ENCODE measurements at regions not wholly inside any gene's neighbourhood (a gene's known extent, or its start where the extent isn't known, plus 50 kb on each side); places are given as distances from the start of the nearest gene placed in this dataset.

DNA sequence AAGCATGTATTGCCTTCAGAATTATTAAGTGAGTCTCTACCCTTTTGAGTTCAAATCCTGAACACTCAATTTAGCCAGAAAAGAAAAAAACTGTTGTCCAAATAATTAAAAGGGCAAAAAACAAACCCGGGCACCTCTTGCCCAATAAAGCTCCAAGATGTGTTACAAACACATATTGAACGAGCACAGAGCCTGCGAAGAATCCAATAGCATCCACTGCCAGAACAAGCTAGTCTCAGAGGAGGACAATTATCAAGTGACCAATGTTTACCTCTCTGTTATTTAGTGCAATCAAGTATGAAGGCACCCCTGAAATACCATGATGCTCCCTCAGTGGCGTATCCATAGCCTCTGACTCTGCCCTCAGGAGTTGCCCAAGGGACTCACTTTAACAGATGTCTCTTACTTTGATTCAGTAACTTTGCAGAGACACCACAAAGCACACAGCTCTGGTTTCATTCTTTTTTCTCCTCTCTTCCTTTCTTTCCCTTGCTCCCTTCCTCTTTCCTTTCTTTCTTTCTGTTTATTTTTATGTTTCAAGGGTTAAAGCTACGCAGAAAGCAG is 93.5 kb upstream of the SPATS2L start:
- no peak for DNase-seq (ENCODE audit: low spot score)

DNA sequence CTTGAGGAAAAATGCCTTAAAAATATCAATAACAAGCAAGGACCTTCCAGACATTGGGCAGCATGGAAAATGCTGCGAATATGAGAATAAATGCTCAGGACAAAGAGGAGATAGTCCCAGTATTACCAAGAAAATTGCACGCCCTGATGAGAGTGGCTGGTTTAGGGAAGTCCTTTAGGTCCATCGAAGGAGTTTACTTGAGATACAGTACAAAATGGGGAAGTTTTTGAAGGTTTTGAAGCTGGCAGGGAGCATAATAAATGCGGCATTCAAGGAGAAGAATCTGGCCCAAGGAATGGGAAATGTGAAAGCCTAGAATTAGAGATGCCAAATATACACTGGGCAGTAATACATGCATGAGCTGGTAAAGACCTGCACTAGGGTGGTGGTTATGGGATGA is 90.2 kb upstream of the SPATS2L start:
- no peak for DNase-seq (ENCODE audit: low spot score)

DNA sequence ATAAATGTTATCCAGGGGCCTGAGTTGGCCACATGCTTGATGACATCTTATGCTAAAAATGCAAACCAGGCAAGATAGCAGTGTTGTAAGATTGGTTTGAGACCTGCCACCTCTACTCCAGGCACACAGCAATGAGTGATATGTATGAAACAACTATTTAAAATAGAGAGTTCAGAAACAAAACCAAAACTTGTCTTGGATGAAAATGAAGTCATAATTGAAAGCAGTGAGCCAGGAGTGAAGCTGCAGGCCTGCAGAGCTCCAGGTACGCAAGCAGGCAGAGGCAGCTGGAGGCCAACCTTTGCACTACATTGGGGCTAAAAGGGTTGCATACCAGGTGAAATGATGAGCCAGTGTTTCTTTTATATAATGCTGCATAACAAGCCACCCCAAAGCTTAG is 89.2 kb upstream of the SPATS2L start:
- no peak for DNase-seq (ENCODE audit: low spot score)

DNA sequence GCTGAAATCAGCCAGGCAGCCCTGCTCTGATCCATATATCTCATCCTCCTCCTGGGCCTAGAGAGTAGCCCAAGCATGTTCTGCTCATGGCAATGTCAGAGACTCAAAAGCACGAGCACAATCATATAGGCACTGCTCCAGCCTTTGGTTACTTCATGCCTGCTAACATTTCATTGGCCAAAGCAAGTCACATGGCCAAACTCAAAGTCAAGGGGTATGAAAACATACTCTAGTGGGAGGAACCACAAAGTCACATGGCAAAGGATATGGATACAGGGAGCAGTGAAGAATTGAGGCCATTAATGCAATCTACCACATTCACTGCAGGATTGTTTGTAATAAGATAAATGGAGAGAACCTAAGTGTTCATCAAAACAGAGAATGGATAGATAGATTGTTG is 87.8 kb upstream of the SPATS2L start:
- no peak for DNase-seq (ENCODE audit: low spot score)

DNA sequence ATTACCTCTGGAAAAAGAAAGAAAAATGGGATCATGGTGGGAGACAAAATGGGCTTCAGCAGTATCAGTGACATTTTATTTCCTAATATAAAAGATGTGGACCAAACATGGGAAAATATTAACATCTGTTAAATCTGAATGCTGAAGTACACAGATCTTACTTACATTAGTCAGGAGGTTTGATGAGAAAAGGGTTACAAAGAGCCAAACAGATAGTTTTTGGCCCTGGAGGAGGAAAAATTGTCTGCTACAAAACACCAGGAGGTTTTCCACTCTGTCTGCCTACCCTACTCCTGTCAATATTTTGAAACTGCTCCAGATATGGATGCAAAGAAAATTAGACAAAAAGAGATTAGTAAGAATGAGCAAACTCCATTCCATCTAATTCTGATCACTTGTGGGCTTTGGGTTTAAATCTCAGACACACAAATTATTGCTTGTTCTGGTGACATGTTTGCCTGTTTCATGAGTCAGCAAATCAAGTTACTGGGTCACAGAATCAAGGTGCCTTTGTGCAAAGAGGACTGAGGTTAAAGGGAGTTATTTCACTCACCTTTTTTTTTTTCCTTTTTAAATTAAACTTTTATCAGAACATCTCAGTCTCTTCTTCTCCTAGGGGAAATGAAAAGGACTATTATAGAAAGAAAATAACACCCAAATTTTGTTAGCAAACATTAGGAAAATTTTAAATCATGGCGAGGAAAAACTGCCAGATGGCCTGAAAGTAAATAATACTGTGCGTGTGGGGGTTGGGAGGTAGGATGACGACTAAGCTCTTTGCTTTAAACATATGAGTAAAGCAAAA is 87.0 kb upstream of the SPATS2L start:
- no peak for DNase-seq (ENCODE audit: low spot score)

DNA sequence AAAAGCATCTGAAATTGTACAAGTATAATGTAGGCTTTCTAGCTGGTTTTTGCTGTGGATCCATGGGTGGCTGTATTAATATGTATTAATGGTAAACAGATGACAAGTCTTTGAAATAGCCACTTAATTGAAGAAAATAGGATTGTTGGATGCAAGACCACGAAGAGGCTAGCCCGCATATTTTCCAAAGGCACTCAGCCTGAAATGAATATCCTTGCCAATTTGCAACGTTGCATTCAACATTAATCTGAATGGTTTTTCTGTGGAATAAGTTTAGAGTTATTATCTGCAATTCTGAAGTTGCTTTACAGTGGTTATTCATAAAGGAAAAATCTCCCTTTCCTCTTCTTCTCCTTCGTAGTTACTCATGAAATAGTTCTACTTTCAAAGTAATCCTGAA is 86.2 kb upstream of the SPATS2L start:
- no peak for DNase-seq (ENCODE audit: low spot score)

DNA sequence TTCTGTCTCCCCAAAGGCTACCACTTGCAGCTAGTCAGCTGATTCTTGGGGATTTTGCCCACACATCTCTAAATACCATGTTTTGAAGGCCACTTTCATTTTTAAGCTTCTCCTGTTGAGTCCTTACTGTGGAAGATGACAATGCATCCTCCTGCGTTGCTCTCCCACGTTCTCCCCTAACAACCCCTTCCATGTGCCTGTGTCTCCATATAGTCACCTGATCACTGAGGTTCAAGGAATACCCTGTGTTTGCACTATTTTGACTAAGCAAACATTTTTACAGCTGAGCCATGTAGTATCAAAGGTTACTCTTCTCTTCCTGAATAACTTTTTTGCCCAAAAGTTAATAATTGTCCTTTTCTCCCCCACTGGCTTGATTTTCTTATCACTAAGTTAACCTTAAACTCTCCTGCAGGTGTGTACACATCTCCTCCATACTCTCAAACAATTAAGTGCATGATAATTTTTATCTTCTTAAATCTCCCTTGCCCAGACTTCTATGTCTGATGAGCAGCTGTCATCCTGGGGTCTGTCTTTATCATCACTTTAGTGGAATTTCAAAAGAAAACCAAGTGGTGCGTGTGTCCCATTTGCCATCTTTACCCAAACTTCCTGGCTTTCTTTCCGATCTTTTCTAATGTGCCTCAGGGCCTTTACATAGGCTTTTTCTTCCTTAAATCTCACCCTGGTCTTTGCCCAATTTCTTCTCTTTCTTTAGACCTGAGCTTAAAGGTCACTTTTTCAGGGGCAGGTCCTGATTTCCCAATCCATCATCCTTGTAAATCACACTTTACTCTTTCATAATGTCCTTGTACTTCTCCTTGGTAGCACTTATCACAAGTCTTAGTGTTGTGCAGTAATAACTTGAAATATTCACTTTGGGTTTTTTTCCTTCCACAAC is 85.2 kb upstream of the SPATS2L start:
- no peak for DNase-seq (ENCODE audit: low spot score)

DNA sequence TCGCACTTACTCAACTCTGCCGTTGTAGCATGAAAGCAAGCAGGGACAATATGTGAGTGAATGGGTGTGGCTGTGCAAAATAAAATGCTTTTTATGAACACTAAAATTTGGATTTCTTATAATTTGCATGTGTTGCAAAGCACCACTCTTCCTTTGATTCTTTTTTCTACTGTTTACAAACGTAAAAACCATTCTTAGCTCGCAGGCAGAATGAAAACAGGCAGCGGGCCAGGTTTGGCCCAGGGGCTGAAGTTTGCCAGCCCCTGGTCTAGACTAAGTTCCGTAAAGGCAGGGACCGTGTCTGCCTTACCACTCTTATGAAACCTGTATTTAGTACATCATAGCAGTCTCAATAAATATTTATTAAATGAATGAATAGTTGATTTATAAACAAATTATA is 83.7 kb upstream of the SPATS2L start:
- DNase-seq (ENCODE audit: low spot score) = no peak

DNA sequence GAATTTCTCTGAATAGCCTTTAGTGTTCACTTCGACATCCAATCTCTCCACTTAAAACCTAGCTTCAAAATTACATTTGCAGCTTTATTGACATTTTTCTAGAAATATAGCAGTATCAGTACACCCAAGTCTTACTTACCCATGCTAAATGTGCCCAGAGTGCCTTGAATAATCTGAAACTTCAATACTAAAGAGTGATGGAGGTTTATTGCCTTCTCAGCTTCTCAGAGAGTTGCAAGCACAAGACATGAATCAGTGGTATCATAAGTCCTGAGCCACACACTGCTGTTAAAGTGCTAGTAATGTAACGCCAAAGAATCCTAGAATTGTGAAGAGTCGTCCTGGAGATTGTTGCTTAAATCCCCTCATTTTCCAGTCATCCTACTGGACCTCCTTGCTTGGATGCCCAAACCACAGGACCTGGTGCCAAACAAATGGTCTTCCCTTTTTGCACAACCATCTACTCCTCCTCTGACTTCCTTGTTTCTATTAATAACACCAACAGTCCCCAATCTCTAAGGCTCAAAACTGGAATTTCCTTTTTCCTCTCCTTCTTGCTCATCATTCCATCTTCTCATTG is 83.2 kb upstream of the SPATS2L start:
- DNase-seq (ENCODE audit: low spot score) = no peak

DNA sequence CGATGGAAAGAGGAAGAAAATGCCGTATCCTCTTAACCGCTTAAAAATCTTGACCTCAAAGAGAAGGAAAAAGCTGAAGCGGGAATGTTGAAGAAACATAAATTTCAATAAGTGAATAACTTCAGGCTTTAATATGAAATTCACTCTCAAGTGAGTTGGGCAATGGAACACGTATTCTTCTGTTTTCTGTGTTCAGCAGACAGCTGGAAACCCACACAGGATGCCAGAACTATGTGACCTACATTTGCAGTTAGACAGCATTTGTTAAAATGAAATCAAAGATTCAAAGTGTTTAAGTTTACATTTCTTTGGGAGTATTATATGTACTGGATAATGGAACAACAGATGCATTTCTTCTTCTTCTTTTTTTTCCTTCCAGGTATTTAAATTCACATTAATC is 80.5 kb upstream of the SPATS2L start:
- no peak for DNase-seq (ENCODE audit: low spot score)

DNA sequence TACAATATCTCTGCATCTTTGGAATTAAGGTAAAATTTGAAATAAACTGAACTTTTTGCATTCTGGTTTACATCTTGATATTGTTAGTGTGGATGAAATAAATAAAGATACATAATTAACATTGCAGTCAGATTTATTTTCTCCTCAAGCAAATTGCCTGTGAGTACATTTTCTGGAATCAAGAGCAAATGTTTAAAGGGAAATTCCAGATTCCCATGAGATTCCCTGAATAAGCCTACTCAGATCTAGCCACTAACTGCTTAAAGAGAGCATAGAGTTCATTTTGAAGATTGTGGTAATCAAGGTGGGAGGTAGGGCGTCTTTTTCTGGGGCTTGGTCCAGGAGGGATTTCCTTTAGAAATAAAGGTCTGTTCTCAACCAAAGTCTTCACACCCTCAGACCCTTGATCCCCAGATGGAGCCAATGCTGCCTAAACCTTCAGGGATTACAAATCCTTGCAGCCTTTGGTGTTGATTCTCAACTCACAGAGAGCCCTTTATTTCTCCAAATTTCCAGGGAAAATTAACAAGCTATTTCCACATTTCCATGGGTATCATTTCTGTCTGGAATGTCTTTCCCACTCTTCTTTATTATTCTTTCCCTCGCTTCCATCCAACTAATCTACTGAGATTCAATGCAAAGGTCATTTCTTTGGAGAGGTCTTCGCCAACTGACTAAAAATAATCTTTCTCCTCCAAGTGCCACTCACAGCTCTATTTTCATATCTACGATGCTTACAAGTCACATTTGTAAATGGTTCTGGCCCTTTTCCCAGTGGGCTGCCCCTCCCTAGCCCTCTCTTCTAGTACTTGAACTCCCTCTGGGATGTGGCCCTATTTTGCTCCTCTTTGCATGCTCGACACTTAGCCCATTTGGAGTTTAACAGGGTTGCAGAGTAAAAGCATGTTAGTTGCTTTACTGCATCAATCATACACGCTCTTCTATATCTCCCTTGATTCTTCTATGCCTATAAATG is 79.8 kb upstream of the SPATS2L start:
- no peak for DNase-seq (ENCODE audit: low spot score)

DNA sequence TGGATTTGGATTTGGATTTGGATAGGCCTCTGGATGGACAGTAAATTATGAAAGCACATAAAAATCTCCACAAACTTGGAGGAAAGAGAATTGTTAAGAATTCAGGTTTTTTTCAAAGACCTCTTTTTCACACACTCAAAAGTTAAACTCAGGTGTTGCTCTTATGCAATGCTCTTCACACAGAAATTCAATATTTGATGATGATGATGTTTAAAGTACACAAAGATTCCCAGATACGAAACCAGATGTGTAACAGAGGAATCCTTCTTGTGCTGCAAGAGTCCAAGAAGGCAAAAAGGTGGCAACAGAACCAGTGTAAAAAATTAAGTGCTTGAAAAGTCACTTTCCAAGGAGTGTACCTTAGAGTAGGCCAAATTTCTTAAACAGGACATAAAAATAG is 75.8 kb upstream of the SPATS2L start:
- DNase-seq (ENCODE audit: low spot score) = no peak

DNA sequence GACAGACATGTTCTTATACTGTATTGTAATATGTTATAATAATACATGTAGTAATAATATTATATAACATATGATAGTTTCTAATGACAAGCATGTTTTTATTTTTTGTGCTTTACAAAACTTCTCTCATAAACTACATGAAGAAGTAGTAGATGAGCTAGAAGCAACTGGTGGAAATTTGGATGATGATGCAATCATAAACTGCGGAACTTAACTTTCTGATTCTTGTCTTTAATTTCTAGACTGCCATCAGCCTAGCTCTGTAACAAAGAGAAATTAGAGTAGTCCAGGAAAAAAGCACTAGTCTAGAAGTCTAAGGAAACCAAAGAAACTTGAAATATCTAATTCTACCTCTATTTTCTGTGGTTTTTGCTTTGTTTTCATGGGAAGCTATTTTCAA is 71.0 kb upstream of the SPATS2L start:
- no peak for DNase-seq (ENCODE audit: low spot score)

DNA sequence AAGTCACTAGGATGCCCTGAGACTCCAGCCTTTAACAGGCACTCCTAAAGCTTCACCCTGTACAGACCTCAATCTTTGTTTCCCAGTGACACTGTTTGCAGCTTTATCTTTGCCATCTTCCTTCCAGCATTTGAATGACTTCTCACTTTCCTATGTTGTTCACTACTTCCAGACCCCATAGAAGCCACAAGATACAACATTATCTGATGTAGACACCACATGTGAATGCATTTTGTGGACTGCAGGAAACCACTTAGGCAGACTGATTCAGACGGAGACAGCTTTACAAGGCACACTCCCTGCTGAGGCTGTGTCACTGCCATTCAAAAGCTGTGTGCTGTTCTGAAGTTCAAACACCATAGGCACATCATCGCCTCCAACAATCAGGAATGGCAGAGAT is 67.3 kb upstream of the SPATS2L start:
- no peak for DNase-seq (ENCODE audit: low spot score)

DNA sequence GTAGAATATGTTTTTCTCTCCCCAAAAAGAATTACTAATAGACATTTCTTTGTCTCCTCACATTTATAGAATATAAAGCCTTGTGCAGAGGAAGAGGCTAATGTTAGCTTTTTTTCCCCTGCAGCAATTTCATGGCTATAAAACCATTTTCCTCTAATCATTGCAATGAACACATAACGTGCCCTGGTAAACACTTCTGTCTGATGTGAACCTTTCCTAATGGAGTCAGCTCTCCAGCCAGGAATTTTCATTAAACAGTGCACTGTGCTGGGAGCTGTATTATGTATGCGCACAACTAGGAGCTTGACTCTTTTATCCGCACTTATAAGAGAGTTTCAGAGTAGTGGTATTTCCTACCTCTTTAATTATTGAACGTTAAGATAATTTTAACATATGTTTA is 63.9 kb upstream of the SPATS2L start:
- DNase-seq (ENCODE audit: low spot score) = no peak

DNA sequence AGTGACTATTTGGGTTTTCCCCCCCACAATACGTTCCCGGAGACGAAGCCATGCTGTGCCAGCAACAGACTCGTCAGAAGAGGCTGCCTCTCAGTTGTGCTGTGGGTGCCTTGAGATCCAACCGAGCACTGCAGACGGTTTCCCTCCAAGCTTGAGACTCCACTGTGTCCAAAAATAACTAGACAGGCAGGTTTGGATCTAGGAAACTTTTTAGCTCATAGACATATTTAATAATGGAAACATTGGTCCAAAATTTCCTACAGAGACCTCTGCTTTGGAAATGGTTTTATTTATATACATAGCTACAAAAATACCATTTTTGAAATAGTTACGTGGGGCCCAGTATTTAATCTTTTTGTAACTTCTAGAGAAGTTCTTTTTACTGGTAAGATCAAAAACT is 63.1 kb upstream of the SPATS2L start:
- no peak for DNase-seq (ENCODE audit: low spot score)

DNA sequence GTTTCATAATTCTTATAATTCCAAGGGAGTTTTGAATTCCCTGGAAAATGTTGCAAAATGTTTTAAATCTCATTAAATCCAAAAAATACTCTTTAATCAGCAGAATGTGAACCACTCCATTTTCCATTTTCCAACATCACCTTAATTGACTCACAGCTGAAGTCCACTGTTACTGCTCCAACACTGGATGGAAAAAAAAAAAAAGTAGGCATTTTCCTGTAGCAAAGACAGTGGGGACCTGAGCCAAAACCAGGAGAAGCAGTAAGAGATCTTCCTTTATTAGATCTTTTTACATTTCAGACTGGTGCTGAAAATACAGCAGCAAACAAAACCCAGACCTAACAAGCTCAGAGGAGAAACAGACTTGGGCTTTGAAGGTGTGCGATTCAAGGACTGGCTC is 62.4 kb upstream of the SPATS2L start:
- no peak for DNase-seq (ENCODE audit: low spot score)

DNA sequence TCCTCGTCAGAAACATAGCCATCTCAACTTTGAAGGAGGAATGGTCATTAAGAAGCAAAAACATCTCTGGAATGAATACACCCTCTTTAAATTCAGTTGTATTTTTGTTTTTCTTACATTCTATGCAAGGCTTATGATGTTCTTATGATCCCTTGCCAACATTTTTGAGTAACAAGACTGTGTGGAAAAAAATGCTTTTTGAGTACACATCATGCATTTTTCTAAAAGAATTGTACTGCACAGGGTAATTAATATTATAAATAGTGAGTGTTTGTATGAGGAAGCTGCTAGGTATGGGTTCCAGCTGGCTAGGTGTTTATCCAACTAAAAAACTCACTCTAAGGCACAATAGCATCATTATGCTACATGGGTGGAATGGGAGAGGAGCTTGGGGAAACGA is 59.0 kb upstream of the SPATS2L start:
- DNase-seq (ENCODE audit: low spot score) = no peak

DNA sequence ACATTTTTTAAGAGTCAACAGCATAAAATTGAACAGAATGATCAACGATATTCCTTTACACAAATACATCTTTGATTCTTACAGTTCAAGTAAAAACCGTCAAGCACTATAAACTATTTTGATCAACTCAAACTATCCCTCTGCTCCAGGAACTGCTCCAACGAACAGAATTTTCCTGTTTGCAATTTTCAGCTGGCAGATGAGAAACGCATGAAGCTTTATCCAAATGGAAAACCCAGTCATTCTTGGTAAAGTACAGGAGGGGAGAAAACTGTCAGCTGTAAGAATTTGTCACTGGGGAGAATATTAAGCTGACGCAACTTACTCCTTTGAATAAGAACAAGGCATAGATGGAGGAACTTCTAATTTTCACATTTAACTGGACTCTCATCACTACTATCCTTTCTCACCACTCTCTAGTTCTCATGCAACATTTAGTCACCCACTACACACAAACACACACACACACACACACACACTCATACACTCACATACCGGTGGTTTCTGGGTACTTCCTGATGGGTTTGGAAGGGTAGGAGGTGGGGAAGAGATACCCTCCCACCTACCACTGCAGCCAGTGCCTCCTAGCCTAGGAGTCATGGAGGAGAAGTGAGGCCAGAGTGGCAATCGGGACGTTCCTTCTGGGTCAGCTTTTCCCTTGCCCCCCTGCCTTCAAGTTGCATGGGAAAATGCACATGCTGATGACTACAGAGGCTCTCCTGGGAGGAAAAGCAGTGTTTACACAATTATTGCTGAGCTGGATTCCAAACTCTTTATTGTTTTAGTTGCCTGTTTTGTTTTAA is 54.0 kb upstream of the SPATS2L start:
- no peak for DNase-seq (ENCODE audit: low spot score)

DNA sequence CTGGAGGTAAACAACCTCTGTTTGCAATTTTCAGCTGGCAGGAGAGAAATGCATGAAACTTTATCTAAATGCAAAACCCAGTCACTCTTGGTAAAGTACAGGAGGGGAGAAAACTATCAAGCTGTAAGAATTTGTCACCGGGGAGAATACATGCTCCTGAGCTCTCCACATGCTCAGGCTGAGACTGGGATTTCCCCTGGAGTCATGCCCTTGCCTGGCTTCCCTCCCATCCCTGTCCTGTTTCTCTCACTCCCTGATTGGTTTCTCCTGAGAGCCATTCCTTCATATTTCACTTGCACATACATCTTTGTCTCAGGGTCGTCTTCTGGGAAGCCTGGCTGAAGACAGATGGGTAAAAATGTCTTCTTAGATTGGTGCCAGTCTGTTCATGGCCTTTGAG is 52.9 kb upstream of the SPATS2L start:
- no peak for DNase-seq (ENCODE audit: low spot score)

DNA sequence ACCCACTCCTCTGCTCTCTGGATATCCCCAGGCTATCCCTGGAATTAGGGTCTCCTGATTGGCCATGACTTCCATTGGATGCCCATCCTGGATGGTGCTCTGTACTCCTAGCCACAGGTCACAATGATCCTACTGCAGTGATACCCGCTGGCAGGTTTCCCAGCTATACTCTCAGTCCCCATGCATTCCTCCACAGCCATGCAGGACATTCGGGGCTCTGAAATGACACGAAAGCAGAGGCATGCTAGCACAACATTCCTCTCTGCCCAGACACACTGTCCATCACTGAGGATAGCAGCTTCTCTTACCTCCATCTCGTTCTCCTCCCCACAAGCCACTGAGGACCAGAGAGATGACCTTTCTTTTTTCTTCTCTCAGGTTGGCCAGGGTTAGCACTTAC is 51.7 kb upstream of the SPATS2L start:
- DNase-seq (ENCODE audit: low spot score) = no peak

All from D341Med (cell line).